ENCODE measurements at regions not wholly inside any gene's neighbourhood (a gene's known extent, or its start where the extent isn't known, plus 50 kb on each side); places are given as distances from the start of the nearest gene placed in this dataset.

- Histone ChIP-seq H3K27ac (ENCODE audit: low read depth, low read length) (no peak overlapping the region), H3K9me3 (ENCODE audit: control insufficient read depth, low read length) (peaks cover 19% of the 10 kb centered on the region), H3K27me3 (ENCODE audit: control insufficient read depth, insufficient read depth, low read length, poor library complexity, severe bottlenecking) (no peaks in the 10 kb centered on the region), H3K4me3 (ENCODE audit: low read length) (no peak overlapping the region), H3K4me1 (ENCODE audit: control insufficient read depth, insufficient read depth, low read length) (peaks cover 3% of the 10 kb centered on the region), H3K9ac (ENCODE audit: extremely low read depth, low read length, poor library complexity, severe bottlenecking) (no peak overlapping the region), H3K36me3 (ENCODE audit: control insufficient read depth, insufficient read depth, low read length) (no peaks in the 10 kb centered on the region)
- no peaks in the 10 kb centered on the region for H3K27me3 Mint-ChIP-seq (ENCODE audit: insufficient read depth)
- 67 to 83% methylated on average over 1 of the region's 1 CpG for WGBS, 2 experiments (ENCODE audit: insufficient coverage in 1 of 2, insufficient read length in 1 of 2)
- no peak overlapping the region for H3K4me3 Mint-ChIP-seq
- TF ChIP-seq CTCF (conservative IDR thresholded peaks at IDR 0.05), result no peak
- H3K27ac Mint-ChIP-seq, result no peak overlapping the region
- H3K4me1 Mint-ChIP-seq, result peaks cover 16% of the 10 kb centered on the region
- H3K9me3 Mint-ChIP-seq, result peaks cover 20% of the 10 kb centered on the region
- peaks cover 9% of the 10 kb centered on the region for H3K36me3 Mint-ChIP-seq (ENCODE audit: low read depth)
- DNase-seq, result no peak
Observed at GRCh38 chr1:79177844-79178243, 171.3 kb upstream of the ADGRL4 start.

GRCh38 chr1:79161077-79161476 lies 154.5 kb upstream of the ADGRL4 start:
- no peak overlapping the region for H3K9ac ChIP-seq (ENCODE audit: extremely low read depth, low read length, poor library complexity, severe bottlenecking)
- no peaks in the 10 kb centered on the region for H3K27me3 Mint-ChIP-seq (ENCODE audit: insufficient read depth)
- peaks cover 3% of the 10 kb centered on the region for H3K36me3 Mint-ChIP-seq (ENCODE audit: low read depth)
- no peaks in the 10 kb centered on the region for H3K4me1 ChIP-seq (ENCODE audit: control insufficient read depth, insufficient read depth, low read length)
- no peak for TF ChIP-seq CTCF (conservative IDR thresholded peaks at IDR 0.05)
- DNase-seq, result no peak
- peaks cover 12% of the 10 kb centered on the region for H3K9me3 Mint-ChIP-seq
- no peaks in the 10 kb centered on the region for H3K36me3 ChIP-seq (ENCODE audit: control insufficient read depth, insufficient read depth, low read length)
- peaks cover 4% of the 10 kb centered on the region for H3K4me1 Mint-ChIP-seq
- H3K4me3 ChIP-seq (ENCODE audit: low read length), result no peak overlapping the region
- peaks cover 12% of the 10 kb centered on the region for H3K9me3 ChIP-seq (ENCODE audit: control insufficient read depth, low read length)
- no peak overlapping the region for H3K27ac ChIP-seq (ENCODE audit: low read depth, low read length)
- H3K27me3 ChIP-seq (ENCODE audit: control insufficient read depth, insufficient read depth, low read length, poor library complexity, severe bottlenecking), result no peaks in the 10 kb centered on the region
- H3K4me3 Mint-ChIP-seq, result no peak overlapping the region
- H3K27ac Mint-ChIP-seq, result no peak overlapping the region

- 78% methylated on average over 1 of the region's 1 CpG; no CpG with 5 or more reads in 1 of the 2 experiments for WGBS, 2 experiments (ENCODE audit: insufficient coverage in 1 of 2, insufficient read length in 1 of 2)
- no peaks in the 10 kb centered on the region for H3K27me3 Mint-ChIP-seq (ENCODE audit: insufficient read depth)
- peaks cover 3% of the 10 kb centered on the region for H3K9me3 ChIP-seq (ENCODE audit: control insufficient read depth, low read length)
Observed at GRCh38 chr1:79155991-79156390, 149.5 kb upstream of the ADGRL4 start.

More at GRCh38 chr1:79155991-79156390, 149.5 kb upstream of the ADGRL4 start:
- H3K4me3 Mint-ChIP-seq, result no peak overlapping the region
- H3K4me1 ChIP-seq (ENCODE audit: control insufficient read depth, insufficient read depth, low read length), result no peaks in the 10 kb centered on the region
- no peaks in the 10 kb centered on the region for H3K9me3 Mint-ChIP-seq
- no peak overlapping the region for H3K27ac Mint-ChIP-seq
- no peaks in the 10 kb centered on the region for H3K36me3 Mint-ChIP-seq (ENCODE audit: low read depth)
- no peak overlapping the region for H3K4me3 ChIP-seq (ENCODE audit: low read length)
- H3K4me1 Mint-ChIP-seq, result peaks cover 12% of the 10 kb centered on the region
- H3K27me3 ChIP-seq (ENCODE audit: control insufficient read depth, insufficient read depth, low read length, poor library complexity, severe bottlenecking), result no peaks in the 10 kb centered on the region
- TF ChIP-seq CTCF (conservative IDR thresholded peaks at IDR 0.05), result no peak
- H3K27ac ChIP-seq (ENCODE audit: low read depth, low read length), result no peak overlapping the region
- H3K36me3 ChIP-seq (ENCODE audit: control insufficient read depth, insufficient read depth, low read length), result no peaks in the 10 kb centered on the region
- no peak for DNase-seq
- H3K9ac ChIP-seq (ENCODE audit: extremely low read depth, low read length, poor library complexity, severe bottlenecking), result no peak overlapping the region

Measured in endodermal cell (in vitro differentiated cells).